HG02973 (cell line): ENCODE measurements at regions not wholly inside any gene's neighbourhood (a gene's known extent, or its start where the extent isn't known, plus 50 kb on each side); places are given as distances from the start of the nearest gene placed in this dataset.

Experiments used
- ATAC-seq: cut with Tn5 transposase; IDR thresholded peaks from one replicate; pipeline ENCODE4 v1.9.1; 2021; ENCODE audit warnings: moderate library complexity; ENCODE audit not compliant: unreplicated experiment

DNA sequence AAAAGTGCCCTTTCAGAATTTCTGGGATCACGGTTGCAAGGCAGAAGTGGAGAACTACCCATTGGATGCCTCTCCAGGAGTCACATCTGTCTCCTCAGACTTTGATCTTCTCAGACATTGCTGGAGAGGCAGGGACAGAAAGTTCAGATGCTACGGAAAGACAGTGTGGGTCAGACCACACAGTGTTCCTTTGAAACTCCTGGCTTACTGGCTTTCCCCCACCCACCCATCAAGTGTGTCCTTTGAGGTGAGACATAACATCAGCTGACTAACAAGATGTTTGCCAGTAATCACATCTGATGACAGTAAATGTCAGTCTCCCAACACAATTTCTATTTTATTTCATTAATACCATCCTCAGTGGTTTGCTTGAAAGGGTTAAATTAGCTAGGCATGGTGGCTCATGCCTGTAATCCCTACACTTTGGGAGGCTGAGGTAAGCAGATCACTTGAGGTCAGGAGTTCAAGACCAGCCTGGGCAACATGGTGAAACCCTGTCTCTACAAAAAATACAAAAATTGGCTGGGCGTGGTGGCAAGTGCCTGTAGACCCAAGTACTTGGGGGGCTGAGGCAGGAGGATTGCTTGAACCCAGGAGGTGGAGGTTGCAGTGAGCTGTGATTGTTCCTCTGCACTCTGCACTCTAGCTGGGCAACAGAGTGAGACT is 67.2 kb upstream of the SNX9 start:
- no peak for ATAC-seq

DNA sequence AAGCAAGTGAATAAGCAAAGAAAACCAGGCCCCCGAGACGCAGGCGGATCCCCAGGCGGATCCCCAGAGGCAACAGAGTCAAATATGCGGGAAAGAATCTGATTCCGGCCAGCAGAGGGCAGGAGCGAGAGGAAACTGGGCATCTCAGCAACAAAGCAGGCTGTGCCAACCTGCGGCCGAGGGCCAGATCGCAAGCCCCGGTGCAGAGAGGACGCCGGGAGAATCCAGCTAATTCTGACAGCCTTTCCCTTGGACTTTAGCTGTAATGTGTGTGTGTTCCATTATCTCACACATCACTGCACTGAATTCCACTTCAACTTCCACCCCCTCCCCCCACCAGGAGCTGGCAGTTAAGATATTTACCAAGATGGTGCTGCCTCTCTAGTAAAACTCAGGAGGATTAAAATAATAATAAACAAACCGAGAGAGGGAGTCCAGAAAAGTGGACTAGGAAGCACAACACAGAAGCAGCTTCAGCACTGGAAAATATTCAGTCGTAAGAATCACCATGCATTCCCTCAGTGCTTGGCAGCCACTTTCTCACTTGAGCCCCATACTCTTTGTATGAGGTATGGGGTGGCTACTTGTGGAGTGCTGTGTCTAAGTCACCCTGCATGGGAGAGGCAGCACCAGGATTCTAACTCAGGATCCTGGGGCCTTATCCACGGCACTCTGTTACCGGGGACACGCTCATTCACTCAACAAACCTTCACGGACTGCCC is 66.2 kb upstream of the SNX9 start:
- no peak for ATAC-seq

DNA sequence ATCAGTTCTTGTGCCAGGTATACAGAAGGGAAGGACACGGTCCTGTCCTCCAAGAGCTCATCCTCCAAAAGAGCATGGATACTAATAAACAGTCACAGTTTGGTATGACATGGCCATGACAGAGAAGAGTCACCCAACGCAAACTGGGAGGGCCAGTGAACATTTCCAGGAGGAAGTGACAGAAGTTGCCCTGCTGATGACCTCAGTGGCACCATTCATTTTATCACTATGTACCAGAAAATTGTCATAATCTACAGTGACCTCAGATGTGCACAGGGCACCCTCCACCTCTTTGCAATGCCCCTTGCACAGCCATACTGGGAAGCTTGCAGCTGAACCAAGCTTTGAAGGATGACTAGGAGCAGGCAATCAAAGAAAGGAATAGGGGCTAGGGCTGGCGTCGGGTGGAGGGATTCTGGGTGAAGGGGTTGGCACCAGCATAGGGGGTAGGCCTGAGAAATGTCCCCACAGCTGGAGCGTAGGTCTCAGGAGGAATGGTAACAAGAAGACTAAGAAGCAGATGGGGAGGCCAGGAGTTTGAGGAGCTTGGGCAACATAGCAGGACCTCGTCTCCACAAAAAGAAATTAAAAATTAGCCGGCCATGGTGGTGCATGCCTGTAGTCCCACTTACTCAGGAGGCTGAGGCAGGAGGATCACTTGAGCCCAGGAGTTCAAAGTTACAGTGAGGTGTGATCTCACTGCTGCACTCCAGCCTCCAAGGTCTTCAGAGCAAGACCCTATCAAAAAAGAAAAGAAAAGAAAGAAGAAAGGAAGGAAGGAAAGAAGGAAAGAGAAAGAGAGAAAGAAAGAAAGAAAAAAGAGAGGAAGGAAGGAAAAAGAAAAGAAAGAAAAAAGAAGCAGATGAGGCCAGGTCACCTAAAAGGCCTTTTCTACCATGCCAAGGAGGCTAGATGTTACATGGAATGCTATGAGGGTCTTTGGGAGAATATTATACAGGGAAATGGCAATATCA is 65.3 kb upstream of the SNX9 start:
- ATAC-seq, result no peak

DNA sequence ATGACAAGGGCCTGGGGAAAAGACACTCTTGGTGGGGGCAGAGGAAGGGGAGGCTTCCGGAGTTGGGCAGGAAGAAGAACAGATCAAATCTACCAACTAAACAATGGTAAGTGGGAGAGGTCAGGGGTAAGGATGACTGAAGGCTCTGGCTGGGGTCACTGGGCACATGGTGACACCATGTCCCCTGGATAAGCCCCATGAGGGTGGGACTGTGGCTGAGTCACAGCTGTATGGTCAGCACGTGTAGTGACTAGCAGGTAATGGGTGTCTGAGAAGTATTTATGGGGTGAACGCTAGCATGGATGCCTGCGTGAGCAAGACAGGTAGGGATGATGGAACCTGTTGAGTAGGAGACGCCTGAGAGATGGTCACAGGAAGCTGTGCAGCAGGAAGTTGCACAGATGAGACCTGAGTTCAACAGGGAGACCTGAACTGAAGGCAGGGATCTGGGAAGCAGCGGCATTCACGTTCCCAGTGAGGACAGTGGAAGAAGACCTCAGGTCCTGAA is 64.5 kb upstream of the SNX9 start:
- no peak for ATAC-seq

DNA sequence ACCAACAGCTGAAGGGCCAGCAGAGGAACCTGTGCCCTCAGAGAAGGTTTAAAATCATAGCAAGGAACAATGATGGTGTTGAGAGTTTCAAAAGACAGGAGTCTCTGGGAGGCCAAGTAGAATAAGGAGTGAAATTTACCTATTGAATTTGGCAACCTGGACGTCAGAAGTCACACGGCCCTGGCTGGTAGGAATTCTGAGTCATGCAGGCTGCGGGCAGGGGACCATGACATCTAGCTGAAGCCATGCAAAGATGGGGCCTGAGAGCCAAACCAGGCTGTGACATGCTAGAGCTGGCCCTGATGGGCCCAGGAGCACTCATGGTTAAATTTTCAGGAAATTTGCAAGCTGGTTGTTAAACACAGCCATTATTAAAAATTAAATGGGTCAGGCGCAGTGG is 64.0 kb upstream of the SNX9 start:
- no peak for ATAC-seq

DNA sequence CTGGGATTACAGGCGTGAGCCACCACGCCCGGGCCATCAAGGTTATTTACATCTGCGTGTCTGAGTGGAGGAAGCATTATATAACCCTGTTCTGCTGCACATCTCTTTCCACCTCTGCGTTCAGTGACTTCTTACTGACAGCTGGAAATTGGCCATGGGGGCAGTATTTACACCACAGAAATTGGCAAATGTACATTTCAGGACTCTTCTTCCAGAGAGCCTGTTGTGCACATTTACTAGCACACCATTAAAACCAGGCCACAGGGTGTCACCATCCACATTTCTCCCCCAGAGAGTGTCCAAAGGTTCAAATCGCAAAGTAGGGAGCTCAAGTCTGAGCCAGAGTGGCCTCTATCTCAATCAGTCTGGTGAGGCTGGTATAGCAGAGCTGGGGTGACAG is 62.9 kb upstream of the SNX9 start:
- ATAC-seq, result no peak

DNA sequence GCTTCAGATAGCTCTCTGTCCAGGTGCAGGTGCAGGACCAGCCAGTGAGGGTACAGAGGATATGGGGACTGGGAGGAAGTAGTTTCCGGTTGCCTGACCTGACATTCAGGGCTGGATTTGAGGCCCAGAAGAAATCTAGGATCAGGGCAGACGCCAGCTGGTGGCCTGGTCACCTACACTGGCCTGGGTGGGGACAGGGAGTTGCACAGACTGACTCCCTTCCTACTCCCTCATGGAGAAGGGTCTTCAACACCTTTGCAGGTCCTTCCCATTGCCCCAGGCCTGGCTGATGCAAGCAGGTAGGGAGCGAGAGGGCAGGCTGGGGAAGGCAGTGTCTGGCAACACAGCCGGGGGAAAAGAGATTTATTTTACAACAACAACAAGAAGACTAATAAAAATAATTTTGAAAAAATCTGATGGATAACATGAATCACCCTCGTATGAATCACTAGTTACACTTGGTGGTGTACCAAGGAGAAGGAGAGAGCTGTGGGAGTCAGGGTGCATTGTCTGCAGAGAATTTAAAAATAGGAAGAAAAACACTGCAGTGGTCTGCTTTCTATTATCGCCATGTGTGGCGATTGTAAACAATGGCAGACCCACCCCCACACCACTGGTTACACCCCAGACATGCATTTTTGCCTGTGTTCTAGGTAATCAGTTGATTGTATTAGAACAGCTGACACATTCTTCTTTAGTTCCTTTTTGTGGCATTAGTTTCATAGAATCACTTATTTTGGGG is 62.3 kb upstream of the SNX9 start:
- no peak for ATAC-seq

DNA sequence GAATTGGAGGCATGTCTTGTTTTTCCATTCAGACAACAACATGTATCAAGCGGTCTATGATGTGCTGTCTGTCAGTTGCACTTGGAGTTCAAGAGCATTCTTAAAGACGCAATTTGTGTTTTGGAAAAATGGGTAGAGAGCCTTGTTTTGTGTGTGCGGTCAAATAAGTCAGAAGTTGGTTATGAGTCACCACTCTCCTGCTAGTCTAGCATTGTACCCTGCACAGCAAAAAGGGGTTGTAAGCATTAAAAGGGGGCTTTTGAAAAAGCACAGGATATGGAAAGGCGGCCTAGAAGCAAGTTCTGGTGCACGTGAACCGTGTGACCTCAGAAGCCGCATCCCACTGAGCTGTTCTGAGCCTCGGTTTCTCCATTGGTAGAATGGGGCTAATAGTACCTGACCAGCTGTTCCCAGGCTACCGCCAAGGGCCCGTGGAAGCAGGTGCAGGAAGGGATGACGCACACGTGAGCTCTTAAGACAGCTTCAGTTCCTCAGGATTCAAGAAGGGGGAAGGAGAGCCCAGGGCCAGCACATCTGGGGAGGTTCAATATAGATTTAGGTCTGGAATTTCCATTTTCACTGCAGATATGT is 61.6 kb upstream of the SNX9 start:
- ATAC-seq, result peak; percentile 49

DNA sequence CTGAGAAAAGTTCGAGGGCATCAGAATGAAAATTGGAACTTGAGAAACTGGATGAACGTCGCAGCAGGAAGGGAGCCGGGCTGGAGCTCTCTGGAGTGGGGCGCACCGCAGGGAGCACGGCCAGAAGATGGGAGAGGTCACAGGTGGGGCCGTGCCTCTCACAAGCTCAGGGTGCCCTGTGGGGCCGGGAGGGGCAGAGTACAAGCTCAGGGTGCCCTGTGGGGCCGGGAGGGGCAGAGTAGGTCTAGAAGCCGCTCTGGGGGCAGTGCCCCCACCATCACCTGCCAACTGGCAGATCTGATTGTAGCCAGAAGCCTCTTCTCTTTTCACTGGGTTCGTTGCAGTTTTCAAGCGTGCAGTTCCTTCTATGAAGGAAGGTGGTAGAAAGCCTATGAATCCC is 61.1 kb upstream of the SNX9 start:
- no peak for ATAC-seq

DNA sequence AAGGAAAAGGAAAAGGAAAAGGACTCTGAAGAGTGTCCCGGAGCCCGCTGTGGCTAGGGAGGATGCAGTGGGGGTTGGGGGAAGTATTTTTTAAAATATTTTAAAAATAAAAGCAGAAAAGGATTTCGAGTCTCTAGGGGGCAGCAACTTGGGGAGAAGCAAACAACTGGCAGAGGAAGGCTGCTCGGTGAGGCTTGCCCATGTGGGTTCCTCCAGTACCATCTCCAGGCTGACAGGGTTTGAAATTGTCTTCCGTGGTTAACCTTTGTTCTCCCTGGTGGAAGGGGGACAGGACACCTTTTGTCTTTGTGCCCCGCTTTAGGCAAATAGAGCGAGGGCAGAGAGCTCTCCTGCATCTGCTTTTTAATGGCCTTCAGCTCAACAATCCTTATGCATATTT is 60.4 kb upstream of the SNX9 start:
- ATAC-seq, result no peak

DNA sequence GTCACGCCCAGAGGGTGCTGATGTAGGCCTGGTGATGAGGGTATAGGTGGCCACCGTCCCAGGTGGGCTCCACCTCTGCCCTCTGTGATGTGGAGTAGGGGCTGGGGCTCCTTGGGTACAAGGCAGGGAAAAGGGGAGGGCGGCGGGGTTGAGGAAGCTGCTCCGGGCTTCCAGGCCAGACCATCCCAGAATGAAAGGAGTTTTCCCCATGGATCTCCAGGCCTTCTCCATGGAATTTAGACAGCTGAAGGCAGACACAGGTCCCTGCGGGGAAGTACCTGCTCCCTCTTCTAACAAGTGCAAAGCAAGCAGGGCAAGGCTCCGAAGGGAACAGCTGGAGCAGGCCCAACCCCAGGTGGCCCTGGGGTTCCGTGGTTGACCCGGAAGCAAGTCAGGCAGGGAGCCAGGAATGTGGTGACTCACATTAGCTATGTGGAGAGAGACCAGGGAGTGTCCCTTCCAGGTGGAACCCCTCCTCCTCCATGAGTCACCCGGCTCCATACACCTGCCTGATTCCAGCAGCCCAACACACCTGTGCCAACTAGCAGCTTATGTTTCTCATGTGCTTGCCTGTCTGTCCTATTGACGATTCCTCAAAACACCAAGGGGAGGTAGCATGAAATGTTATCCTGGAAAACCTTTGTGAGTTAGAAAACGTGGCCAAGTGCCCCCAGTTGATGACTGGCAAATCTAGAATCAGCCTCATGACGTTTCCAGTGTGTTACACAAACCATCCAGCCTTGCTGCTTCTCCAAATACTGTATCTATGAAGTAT is 59.7 kb upstream of the SNX9 start:
- ATAC-seq, result no peak

DNA sequence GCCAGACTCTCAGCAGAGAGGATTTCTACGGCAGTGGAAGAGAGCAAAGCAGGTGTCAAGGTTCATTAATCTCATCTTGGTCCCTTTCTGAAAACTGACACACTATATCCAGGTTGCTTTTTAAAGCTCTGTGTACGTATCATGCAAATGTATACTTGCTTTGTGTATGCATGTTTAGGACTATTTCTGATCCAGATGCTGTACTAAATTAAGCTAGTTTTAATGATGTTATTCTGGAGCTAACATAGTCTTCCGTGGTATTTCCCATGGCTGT is 59.2 kb upstream of the SNX9 start:
- ATAC-seq, result peak; percentile 6

DNA sequence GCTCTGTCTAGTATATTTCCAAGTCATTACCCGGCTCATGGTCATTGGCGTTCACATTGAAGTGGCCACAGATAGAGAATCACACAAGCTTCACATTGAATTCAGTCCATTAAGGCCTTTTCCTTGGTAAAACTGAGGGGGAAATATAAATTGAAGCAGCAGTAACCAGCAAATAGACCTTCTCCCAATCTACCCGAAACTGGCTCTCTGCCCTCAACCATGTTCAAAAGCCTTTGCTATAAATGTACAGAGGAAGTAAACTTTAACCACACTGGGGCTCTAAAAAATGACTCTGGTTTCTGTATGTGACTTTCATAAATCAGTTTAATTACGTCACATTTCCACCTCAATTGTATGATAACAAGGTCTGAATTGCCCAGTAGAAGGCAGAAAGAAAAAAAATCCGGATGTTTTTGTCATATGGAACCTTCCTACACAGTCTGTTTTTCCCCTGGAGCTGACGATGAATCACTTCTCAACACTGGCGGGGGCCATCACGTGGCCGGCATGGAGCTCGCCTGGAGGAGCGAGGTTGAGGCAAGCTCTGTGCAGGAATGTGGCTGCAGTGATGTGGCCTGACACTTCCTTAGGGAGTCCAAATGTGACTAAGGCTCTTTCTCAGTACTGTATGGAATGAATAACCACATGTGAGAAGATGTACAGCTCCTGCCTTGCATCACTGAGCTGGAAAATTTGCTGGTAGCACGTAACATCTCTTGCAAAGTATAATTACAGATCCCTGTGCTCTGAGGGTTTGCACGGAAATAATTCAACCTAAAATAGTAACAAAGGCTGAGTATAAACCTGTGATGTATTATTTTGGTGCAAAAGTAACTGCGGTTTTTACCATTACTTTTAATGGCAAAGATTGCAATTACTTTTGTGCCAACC is 58.6 kb upstream of the SNX9 start:
- peak; percentile 55 for ATAC-seq

DNA sequence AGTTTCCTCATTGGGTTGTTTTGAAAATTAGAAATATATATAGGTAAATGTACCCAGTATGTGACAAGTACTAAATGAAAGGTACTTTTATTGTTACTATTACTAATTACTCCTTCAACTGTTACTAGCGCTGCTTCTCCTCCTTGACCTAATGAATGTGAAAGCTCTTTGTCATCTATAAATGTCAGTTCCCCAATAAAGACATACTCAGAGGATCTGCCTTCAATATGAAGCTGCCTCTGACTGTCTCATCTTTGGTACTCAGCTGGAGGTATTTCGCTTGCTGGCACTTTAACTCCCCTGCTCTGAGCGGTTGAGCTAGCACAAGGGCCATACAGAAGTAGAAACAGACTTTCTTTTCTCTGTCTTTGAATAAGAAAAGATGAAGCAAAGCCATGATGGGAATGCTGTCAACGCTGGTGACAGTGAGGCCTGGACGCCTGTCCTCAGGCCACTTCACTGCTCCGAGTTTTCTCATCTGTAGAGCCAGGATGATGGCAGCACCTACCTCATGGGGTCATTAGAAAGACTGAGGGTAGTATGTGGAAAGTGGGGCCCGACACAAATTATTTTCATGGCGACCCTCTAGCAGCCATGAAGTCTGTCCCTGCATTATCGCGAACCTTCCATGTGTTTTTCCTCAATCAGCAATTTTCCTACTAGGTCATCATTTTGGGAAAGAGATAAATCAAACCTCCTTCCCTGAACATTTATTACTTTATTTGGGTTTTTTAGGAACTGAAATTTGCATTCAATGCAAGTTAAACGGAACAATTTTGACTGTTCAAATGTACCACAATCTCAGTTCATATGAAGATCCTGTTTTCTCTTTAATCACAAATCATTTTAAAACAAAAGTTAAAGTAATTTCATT is 55.9 kb upstream of the SNX9 start:
- no peak for ATAC-seq

DNA sequence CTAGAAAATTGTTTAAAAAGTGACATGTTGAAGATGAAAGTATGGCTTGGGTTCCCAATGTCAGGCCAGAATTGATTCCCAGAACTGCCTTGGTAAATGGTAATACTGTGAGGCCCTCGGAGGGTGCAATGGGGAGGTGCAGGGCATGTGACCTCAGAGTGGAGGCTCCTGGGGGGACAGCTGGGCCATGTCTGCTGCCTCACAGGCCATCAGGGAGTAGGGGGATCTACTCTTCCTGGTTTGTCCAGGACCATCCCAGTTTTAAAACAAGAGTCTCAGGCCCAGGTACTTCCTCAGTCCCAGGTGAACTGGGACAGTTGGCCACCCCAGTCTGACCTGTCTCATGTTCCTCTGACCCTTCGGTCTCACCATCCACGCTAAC is 55.3 kb upstream of the SNX9 start:
- no peak for ATAC-seq

DNA sequence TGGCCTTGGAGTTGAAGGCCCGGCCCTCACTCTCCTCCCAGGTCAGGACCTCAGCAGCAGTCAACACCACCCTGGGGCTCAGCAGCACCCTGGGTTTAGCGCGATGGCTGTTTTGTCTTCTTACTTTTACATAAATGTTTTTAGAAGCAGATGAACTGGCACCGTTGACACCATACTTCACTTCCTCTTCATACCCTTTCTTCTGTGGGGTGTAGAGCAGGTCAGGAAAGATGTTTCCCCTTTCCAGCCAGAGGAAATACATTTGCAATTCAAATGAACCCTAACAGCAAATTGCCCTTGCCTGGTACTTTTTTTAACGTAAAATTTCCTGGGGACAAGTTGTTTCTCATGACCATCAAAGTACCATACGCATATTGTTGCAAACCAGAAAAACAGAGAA is 54.7 kb upstream of the SNX9 start:
- no peak for ATAC-seq

DNA sequence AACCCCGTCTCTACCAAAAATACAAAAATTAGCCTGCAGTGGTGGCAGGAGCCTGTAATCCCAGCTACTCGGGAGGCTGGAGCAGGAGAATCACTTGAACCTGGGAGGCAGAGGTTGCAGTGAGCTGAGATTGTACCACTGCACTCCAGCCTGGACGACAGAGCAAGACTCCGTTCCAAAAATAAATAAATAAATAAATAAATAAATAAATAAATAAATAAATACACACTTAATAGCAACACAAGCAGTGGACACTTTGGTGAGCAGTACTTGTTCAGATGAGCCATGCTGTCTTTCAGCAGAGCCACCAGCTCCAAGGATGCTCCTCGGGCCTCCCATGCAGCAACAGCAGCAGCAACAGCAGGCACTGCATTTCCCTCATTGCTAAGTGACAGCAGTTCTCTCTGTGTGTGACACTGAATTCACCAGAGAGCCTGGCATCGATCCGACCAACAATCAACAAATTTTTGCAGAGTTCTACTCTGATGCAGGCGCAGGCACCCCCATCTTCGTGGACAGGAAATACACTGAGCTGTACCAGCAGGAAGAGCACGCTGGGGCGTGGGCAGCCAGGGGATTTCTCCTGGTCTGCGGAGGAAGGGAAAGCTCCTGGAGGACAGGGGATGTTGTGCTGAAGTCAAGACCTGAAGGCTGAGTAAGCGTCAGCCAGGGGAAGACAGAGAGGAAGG is 54.0 kb upstream of the SNX9 start:
- no peak for ATAC-seq
